WTC11 (cell line): ENCODE measurements at regions not wholly inside any gene's neighbourhood (a gene's known extent, or its start where the extent isn't known, plus 50 kb on each side); places are given as distances from the start of the nearest gene placed in this dataset.

Source experiments
- ATAC-seq: fragments of 200-7000 bp; cut with Tn5 transposase; 2 replicates; pipeline ENCODE4 v1.10.0; 2021; ENCODE audit warnings: mild to moderate bottlenecking, moderate library complexity
- CTCF ChIA-PET: fragments of 300-600 bp; sonication (Branson Sonifier 250); formaldehyde crosslinking; loops from one replicate; lab custom pipeline; 2021; ENCODE audit warnings: antibody characterized with exemption; lab: Charles Lee
- POLR2A ChIA-PET: fragments of 350-600 bp; sonication (Branson Sonifier 250); formaldehyde crosslinking; loops from one replicate; lab custom pipeline; 2021; ENCODE audit warnings: antibody characterized with exemption; lab: Charles Lee
- DNase-seq: peaks from one replicate; pipeline ENCODE4 v3.0.0; 2021; ENCODE audit warnings: low spot score
- H3K27ac Mint-ChIP-seq: 2 replicates; pipeline ENCODE4 v1.8.0; 2021; ENCODE audit warnings: mixed read lengths
- H3K27me3 Mint-ChIP-seq: 2 replicates; pipeline ENCODE4 v1.8.0; 2021; ENCODE audit warnings: low read depth, mild to moderate bottlenecking, moderate library complexity, mixed read lengths
- H3K36me3 Mint-ChIP-seq: 2 replicates; pipeline ENCODE4 v1.8.0; 2021; ENCODE audit warnings: mixed read lengths
- H3K4me1 Mint-ChIP-seq: 2 replicates; pipeline ENCODE4 v1.8.0; 2022; ENCODE audit warnings: mixed read lengths
- H3K4me3 Mint-ChIP-seq: 2 replicates; pipeline ENCODE4 v1.8.0; 2021; ENCODE audit warnings: mild to moderate bottlenecking, moderate library complexity, mixed read lengths
- H3K9me3 Mint-ChIP-seq: 2 replicates; pipeline ENCODE4 v1.8.0; 2021; ENCODE audit warnings: mixed read lengths
- ATF1 ChIP-seq: sonication (generic); formaldehyde crosslinking; IDR thresholded peaks from 2 replicates; pipeline ENCODE4 v1.8.1; 2023; ENCODE audit warnings: mild to moderate bottlenecking, moderate library complexity, missing genetic modification reagents
- ATF2 ChIP-seq: sonication (generic); formaldehyde crosslinking; IDR thresholded peaks from 2 replicates; pipeline ENCODE4 v1.8.1; 2022; ENCODE audit warnings: low read depth, missing genetic modification reagents, borderline replicate concordance
- ERG ChIP-seq: fragments of 250-450 bp; sonication (Bioruptor Pico); IDR thresholded peaks from 2 replicates; pipeline ENCODE4 v1.8.0; 2021; ENCODE audit warnings: mild to moderate bottlenecking
- FOXP1 ChIP-seq: sonication (generic); formaldehyde crosslinking; IDR thresholded peaks from 2 replicates; pipeline ENCODE4 v1.8.0; 2022; ENCODE audit warnings: missing genetic modification reagents, mild to moderate bottlenecking, moderate library complexity, borderline replicate concordance
- HMGA2 ChIP-seq: fragments of 250-450 bp; sonication (Bioruptor Pico); IDR thresholded peaks from 2 replicates; pipeline ENCODE4 v1.4.0; 2021; ENCODE audit warnings: mild to moderate bottlenecking, moderate library complexity
- IRF1 ChIP-seq: sonication (generic); formaldehyde crosslinking; IDR thresholded peaks from 2 replicates; pipeline ENCODE4 v1.8.0; 2023; ENCODE audit warnings: missing genetic modification reagents
- IRF2 ChIP-seq: sonication (generic); formaldehyde crosslinking; IDR thresholded peaks from 2 replicates; pipeline ENCODE4 v1.8.0; 2022; ENCODE audit warnings: low read depth, missing genetic modification reagents, borderline replicate concordance
- JUN ChIP-seq: sonication (generic); formaldehyde crosslinking; IDR thresholded peaks from 2 replicates; pipeline ENCODE4 v1.8.0; 2023; ENCODE audit warnings: mild to moderate bottlenecking, missing genetic modification reagents
- KAT7 ChIP-seq: sonication (generic); formaldehyde crosslinking; IDR thresholded peaks from 2 replicates; pipeline ENCODE4 v1.8.1; 2023; ENCODE audit warnings: missing genetic modification reagents, mild to moderate bottlenecking, borderline replicate concordance
- MAX ChIP-seq: sonication (generic); formaldehyde crosslinking; IDR thresholded peaks from 2 replicates; pipeline ENCODE4 v1.8.0; 2022; ENCODE audit warnings: mild to moderate bottlenecking, missing genetic modification reagents
- NR2C2 ChIP-seq: sonication (generic); formaldehyde crosslinking; IDR thresholded peaks from 2 replicates; pipeline ENCODE4 v1.8.0; 2022; ENCODE audit warnings: mild to moderate bottlenecking, missing genetic modification reagents
- SP1 ChIP-seq: sonication (generic); formaldehyde crosslinking; conservative IDR thresholded peaks from 2 replicates; pipeline ENCODE4 v1.8.1; 2022; ENCODE audit warnings: missing genetic modification reagents
- TEAD1 ChIP-seq: sonication (generic); formaldehyde crosslinking; IDR thresholded peaks from 2 replicates; pipeline ENCODE4 v1.8.0; 2022; ENCODE audit warnings: mild to moderate bottlenecking, missing genetic modification reagents
- ZNF232 ChIP-seq: sonication (generic); formaldehyde crosslinking; IDR thresholded peaks from 2 replicates; pipeline ENCODE4 v1.8.0; 2022; ENCODE audit warnings: mild to moderate bottlenecking, missing genetic modification reagents
- TF ChIP-seq, protein P1 (sequence below): sonication (generic); formaldehyde crosslinking; IDR thresholded peaks from 2 replicates; pipeline ENCODE4 v1.8.1; 2023; ENCODE audit warnings: mild to moderate bottlenecking, missing genetic modification reagents
- TF ChIP-seq, protein P2 (sequence below): sonication (generic); formaldehyde crosslinking; conservative IDR thresholded peaks from 2 replicates; pipeline ENCODE4 v1.8.1; 2022; ENCODE audit warnings: mild to moderate bottlenecking, missing genetic modification reagents
- TF ChIP-seq, protein P3 (sequence below): sonication (generic); formaldehyde crosslinking; IDR thresholded peaks from 2 replicates; pipeline ENCODE4 v1.8.1; 2022; ENCODE audit warnings: low read depth, mild to moderate bottlenecking, moderate library complexity, missing genetic modification reagents, borderline replicate concordance

DNA sequence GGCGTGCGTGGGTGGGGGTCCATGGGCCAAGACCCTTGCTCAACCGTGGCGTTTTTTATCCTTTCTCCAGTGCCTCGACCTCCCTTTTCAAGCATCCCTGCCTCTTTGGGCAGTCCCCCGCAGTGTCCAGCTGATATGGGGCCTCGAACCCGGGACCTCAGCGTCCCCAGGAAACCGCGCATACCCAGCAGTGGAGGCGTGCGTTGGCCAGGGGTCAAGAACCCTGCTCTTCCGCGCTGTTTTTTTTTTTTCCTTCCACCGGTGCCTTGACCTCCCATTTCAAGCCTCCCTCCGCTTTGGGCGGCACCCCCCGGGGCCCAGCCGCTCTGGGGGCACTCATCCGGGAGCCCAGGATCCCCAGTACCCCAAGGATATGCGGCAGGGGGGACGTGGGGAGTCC lies 325.8 kb downstream of the ALG10 start:
- CTCF ChIA-PET: no interaction called here
- no peaks in the 10 kb centered on the region; the same call in 1 of the 2 replicates for H3K27me3 Mint-ChIP-seq
- H3K4me1 Mint-ChIP-seq: no peaks in the 10 kb centered on the region
- DNase-seq (no peak), ATAC-seq (no peak)
- H3K27ac Mint-ChIP-seq: no peak overlapping the region
- H3K9me3 Mint-ChIP-seq: no peaks in the 10 kb centered on the region
- POLR2A ChIA-PET: no interaction called here
- TF ChIP-seq SP1 (CRISPR knock-in tag) (no peak), KAT7 (CRISPR knock-in tag) (no peak), ERG (CRISPR knock-in tag) (no peak), JUN (CRISPR knock-in tag) (no peak), HMGA2 (CRISPR knock-in tag) (no peak), IRF1 (CRISPR knock-in tag) (no peak), ATF2 (no peak), IRF2 (CRISPR knock-in tag) (no peak)
- TF ChIP-seq, protein P1, sequence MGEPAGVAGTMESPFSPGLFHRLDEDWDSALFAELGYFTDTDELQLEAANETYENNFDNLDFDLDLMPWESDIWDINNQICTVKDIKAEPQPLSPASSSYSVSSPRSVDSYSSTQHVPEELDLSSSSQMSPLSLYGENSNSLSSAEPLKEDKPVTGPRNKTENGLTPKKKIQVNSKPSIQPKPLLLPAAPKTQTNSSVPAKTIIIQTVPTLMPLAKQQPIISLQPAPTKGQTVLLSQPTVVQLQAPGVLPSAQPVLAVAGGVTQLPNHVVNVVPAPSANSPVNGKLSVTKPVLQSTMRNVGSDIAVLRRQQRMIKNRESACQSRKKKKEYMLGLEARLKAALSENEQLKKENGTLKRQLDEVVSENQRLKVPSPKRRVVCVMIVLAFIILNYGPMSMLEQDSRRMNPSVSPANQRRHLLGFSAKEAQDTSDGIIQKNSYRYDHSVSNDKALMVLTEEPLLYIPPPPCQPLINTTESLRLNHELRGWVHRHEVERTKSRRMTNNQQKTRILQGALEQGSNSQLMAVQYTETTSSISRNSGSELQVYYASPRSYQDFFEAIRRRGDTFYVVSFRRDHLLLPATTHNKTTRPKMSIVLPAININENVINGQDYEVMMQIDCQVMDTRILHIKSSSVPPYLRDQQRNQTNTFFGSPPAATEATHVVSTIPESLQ (CRISPR knock-in tag): no peak
- TF ChIP-seq, protein P2, sequence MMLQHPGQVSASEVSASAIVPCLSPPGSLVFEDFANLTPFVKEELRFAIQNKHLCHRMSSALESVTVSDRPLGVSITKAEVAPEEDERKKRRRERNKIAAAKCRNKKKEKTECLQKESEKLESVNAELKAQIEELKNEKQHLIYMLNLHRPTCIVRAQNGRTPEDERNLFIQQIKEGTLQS (CRISPR knock-in tag): no peak
- peaks cover 17% of the 10 kb centered on the region for H3K36me3 Mint-ChIP-seq
- no peak overlapping the region for H3K4me3 Mint-ChIP-seq

GRCh38 chr12:34348836-34349672 lies 326.8 kb downstream of the ALG10 start:
- no peak for ATAC-seq
- H3K27me3 Mint-ChIP-seq: no peaks in the 10 kb centered on the region; the same call in 1 of the 2 replicates
- ChIA-PET CTCF (no interaction called here), POLR2A (no interaction called here)
- no peak overlapping the region for H3K27ac Mint-ChIP-seq
- H3K9me3 Mint-ChIP-seq: no peaks in the 10 kb centered on the region
- no peak overlapping the region for H3K4me3 Mint-ChIP-seq
- peaks cover 17% of the 10 kb centered on the region for H3K36me3 Mint-ChIP-seq
- DNase-seq: no peak
- TF ChIP-seq SP1 (CRISPR knock-in tag): no peak
- no peaks in the 10 kb centered on the region for H3K4me1 Mint-ChIP-seq

GRCh38 chr12:34349673-34349961 lies 327.3 kb downstream of the ALG10 start:
- POLR2A ChIA-PET: no interaction called here
- peaks cover 3% of the 10 kb centered on the region; the same call in 1 of the 2 replicates for H3K27me3 Mint-ChIP-seq
- no peak for ATAC-seq
- H3K4me3 Mint-ChIP-seq: no peak overlapping the region
- CTCF ChIA-PET: no interaction called here
- H3K4me1 Mint-ChIP-seq: no peaks in the 10 kb centered on the region
- TF ChIP-seq NR2C2 (no peak), TEAD1 (no peak), ATF1 (no peak), ATF2 (no peak), IRF2 (CRISPR knock-in tag) (no peak), ZNF232 (CRISPR knock-in tag) (no peak), MAX (CRISPR knock-in tag) (no peak), FOXP1 (no peak)
- TF ChIP-seq, protein P2 (CRISPR knock-in tag): no peak
- TF ChIP-seq, protein P3, sequence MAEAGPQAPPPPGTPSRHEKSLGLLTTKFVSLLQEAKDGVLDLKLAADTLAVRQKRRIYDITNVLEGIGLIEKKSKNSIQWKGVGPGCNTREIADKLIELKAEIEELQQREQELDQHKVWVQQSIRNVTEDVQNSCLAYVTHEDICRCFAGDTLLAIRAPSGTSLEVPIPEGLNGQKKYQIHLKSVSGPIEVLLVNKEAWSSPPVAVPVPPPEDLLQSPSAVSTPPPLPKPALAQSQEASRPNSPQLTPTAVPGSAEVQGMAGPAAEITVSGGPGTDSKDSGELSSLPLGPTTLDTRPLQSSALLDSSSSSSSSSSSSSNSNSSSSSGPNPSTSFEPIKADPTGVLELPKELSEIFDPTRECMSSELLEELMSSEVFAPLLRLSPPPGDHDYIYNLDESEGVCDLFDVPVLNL (CRISPR knock-in tag): no peak
- TF ChIP-seq, all 79 proteins: peak for 0
- no peak overlapping the region for H3K27ac Mint-ChIP-seq
- DNase-seq: no peak
- H3K9me3 Mint-ChIP-seq: no peaks in the 10 kb centered on the region
- peaks cover 18% of the 10 kb centered on the region for H3K36me3 Mint-ChIP-seq
